HPDE6-E6E7 (cell line): ENCODE measurements at regions not wholly inside any gene's neighbourhood (a gene's known extent, or its start where the extent isn't known, plus 50 kb on each side); places are given as distances from the start of the nearest gene placed in this dataset.

ENCODE experiments used
- DNase-seq: peaks from one replicate; pipeline ENCODE4 v3.0.0; 2011; ENCODE audit warnings: missing footprints; ENCODE audit errors: extremely low spot score

DNA sequence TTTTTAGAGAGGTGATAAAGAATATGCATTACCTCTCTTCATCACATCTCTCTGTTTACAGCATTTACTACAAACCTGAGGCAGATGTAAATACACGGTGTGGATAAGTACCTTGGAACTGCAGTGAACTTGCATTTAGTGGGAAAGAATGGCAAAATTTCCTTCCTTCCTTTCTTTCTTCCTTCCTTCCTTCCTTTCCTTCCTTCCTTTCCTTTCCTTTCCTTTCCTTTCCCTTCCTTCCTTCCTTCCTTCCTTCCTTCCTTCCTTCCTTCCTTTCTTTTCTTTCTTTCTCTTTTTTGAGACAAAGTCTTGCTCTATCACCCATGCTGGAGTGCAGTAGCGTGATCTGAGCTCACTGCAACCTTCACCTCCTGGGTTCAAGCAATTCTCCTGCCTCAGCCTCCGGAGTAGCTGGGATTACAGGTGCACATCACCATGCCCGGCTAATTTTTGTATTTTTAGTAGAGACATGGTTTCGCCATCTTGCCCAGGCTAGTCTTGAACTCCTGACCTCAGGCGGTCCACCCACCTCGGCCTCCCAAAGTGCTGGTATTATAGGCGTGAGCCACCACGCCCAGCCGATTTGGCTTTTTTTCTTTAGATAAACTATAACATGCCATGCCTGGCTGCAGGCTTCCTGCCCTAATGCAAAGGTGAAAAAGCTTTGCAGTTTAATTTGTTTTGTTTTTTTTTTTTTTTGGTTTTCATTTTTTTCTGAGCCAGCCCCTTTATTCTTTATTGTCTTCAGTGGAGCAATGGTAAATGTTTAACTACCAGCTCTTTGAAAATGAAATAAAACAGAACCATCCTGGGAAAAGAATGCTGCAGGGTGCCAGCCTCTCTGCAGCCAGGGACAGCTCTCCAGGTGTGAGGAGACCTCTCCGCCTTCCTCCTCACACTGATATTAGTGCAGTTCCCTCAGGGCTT is 64.2 kb upstream of the NEDD9 start:
- no peak for DNase-seq

DNA sequence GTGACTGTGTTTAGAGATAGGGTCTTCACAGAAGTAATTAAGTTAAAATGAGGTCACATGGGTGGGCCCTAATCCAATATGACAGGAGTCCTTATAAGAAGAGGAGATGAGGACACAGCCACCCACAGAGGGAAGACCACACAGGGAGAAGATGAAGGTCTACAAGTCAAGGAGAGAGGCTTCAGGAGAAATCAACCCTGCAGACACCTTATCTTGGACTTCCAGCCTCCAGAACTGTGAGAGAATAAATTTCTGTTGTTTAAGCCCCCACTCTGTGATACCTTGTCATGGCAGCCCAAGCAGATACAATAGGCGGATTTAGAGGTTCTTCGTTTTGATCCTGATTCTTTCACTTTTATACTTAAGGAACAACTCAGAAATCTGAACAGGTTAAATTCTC is 63.5 kb upstream of the NEDD9 start:
- no peak for DNase-seq

DNA sequence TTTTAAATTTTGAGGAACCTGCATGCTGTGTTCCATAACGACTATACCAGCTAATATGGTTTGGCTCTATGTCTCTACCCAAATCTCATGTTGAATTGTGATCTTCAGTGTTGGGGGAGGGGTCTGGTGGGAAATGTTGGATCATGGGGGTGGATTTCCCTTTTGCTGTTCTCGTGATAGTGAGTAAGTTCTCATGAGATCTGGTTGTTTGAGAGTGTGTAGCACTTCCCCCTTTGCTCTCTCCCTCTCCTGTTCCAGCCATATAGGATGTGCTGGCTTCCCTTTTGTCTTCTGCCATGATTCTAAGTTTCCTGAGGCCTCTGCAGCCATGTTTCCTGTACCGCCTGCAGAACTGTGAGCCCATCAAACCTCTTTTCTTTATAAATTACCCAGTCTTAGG is 61.8 kb upstream of the NEDD9 start:
- DNase-seq: no peak

- no peak for DNase-seq
Measured at GRCh38 chr6:11292594-11293236, 60.2 kb upstream of the NEDD9 start.

DNA sequence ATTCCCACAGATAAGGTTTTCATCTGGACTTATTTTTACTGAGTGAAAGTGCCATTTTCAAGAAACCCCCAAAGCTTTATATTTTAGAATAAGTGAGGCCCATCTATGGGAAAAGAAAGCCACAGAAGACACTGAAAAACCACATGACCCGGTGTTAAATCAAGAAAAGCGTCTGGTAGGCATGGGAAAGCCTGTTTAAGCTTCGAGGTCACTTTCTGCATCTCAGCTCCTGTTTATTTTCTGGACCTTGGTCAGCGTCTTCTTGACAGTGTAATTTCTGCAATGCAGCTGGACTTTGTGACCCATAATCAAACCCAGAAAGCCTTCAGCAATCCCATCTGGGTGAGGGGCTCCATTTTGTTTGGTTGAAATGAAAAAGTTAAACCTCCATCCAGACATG is 59.6 kb upstream of the NEDD9 start:
- no peak for DNase-seq

DNA sequence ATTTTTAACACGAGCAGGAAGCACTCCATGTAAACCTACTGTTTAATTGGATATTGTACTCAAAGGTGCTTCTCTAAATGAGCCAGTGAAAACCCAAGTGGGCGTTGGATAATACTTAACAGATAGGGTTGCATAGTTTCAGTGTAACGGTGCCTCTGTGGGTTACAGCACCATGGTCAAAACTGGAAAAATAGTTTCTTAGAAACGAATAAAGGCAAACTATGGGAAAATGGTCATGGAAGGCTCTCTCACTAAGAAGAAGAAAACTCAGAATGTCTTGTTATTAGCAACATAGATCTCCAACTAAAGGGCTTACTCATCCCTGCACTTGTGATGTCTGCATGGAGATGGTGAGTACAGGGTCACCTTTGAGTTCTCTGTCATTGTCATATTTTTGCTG is 59.1 kb upstream of the NEDD9 start:
- DNase-seq: no peak

GRCh38 chr6:11290027-11290426 is 57.6 kb upstream of the NEDD9 start:
- DNase-seq: no peak

GRCh38 chr6:11288065-11288464 is 55.6 kb upstream of the NEDD9 start:
- no peak for DNase-seq

DNA sequence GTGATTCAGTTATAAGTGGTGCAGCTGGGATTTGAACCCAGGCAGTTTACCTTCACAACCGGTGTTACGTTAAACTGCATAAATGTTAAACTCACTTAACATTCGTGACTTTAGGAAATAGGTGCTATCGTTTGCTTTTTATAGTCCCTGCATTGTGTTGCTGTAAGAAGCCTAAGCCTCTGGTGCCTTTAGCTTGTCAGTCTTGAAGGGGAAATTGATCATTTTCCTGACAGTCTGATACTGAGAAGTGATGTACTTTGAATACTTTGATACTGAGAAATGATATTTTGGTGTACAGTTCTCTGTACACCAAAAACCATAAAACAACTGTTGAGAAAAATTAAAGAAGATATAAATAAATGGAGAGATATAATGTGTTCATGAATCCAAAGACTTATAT is 52.5 kb upstream of the NEDD9 start:
- DNase-seq: no peak

DNA sequence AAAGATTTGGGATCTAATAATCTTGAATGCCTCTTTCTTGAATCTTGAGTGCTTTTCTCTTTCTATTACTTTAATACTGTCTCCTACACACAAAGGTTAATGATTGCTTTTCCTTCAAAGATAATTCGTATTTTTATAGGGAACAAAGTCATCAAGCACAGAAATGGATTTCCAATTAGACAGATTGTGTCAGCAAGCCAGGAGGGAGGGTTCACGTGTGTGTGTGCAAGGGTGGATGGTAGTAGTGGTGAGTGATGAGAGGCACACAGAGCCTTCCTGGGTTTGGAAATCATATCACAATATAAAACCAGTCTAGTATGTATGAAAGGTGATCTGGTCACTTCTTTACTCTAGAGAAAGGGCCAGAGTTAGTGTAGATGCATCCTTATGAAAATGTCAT is 51.2 kb upstream of the NEDD9 start:
- no peak for DNase-seq

GRCh38 chr6:11282875-11283274 is 50.4 kb upstream of the NEDD9 start:
- DNase-seq: no peak
